ENCODE measurements at regions not wholly inside any gene's neighbourhood (a gene's known extent, or its start where the extent isn't known, plus 50 kb on each side); places are given as distances from the start of the nearest gene placed in this dataset.

- Mint-ChIP-seq H3K9me3 (peaks cover 5% of the 10 kb centered on the region), H3K4me3 (no peak overlapping the region), H3K27ac (no peak overlapping the region), H3K4me1 (no peaks in the 10 kb centered on the region), H3K36me3 (ENCODE audit: low read depth) (no peaks in the 10 kb centered on the region), H3K27me3 (peaks cover 5% of the 10 kb centered on the region)
- TF ChIP-seq, protein P1, sequence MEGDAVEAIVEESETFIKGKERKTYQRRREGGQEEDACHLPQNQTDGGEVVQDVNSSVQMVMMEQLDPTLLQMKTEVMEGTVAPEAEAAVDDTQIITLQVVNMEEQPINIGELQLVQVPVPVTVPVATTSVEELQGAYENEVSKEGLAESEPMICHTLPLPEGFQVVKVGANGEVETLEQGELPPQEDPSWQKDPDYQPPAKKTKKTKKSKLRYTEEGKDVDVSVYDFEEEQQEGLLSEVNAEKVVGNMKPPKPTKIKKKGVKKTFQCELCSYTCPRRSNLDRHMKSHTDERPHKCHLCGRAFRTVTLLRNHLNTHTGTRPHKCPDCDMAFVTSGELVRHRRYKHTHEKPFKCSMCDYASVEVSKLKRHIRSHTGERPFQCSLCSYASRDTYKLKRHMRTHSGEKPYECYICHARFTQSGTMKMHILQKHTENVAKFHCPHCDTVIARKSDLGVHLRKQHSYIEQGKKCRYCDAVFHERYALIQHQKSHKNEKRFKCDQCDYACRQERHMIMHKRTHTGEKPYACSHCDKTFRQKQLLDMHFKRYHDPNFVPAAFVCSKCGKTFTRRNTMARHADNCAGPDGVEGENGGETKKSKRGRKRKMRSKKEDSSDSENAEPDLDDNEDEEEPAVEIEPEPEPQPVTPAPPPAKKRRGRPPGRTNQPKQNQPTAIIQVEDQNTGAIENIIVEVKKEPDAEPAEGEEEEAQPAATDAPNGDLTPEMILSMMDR (IDR thresholded peaks at IDR 0.05): no peak
- ATAC-seq (ENCODE audit: low read depth): no peak
- CTCF ChIA-PET: no interaction called here
- POLR2A ChIA-PET: no interaction called here
- intact Hi-C loops (cut with micrococcal nuclease): no loop called here
- no peak for DNase-seq
Measured at GRCh38 chr2:106624787-106625380, 137.7 kb downstream of the CD8B2 start.

DNA sequence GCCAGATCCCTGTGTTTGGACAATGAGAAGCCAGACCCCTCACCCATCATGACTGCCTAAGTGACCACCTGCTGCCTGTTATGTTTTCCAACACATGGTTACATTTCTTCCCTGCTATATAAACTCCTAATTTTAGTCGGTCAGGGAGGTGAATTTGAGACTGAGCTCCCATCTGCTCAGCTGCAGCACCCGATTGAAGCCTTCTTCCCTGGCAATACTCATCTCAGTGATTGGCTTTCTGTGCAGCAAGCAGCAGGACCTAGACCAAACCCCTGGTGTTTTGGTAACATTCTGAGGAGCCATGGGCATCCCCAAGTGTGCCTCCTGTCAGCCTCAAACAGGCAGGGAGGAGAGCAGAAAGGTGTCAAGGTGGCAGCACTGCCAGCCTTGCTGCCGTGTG is 141.2 kb downstream of the CD8B2 start:
- Mint-ChIP-seq H3K27ac (no peak overlapping the region), H3K9me3 (peaks cover 5% of the 10 kb centered on the region), H3K4me3 (no peak overlapping the region), H3K4me1 (no peaks in the 10 kb centered on the region), H3K36me3 (ENCODE audit: low read depth) (no peaks in the 10 kb centered on the region), H3K27me3 (peaks cover 5% of the 10 kb centered on the region)
- ChIA-PET POLR2A (no interaction called here), CTCF (no interaction called here)
- TF ChIP-seq, protein P1 (IDR thresholded peaks at IDR 0.05): no peak
- intact Hi-C loops (cut with micrococcal nuclease): no loop called here
- no peak for ATAC-seq (ENCODE audit: low read depth)
- no peak for DNase-seq

DNA sequence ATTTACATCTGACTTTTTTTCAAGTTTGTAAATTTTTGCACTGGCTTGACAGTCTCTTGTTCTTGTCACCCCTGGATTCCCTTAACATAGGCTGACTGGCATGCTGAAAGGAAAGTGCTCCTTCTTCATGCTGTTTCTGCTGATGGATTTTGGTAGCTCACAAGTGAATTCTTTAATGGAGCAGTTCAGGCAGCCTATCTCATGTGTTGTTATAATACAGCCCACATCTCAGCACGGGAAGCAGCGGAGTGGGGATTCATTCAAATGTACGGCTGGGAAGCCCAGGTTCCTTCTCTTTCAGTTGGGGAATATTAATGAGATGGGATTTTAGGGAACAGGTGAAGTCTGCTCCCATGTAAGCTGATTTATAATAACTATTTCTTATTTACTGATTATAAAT is 142.8 kb downstream of the CD8B2 start:
- no peak for ATAC-seq (ENCODE audit: low read depth)
- Mint-ChIP-seq H3K4me3 (no peak overlapping the region), H3K4me1 (no peaks in the 10 kb centered on the region), H3K36me3 (ENCODE audit: low read depth) (no peaks in the 10 kb centered on the region), H3K27me3 (peaks cover 2% of the 10 kb centered on the region), H3K9me3 (peaks cover 5% of the 10 kb centered on the region), H3K27ac (no peak overlapping the region)
- CTCF ChIA-PET: no interaction called here
- TF ChIP-seq, protein P1 (IDR thresholded peaks at IDR 0.05): no peak
- POLR2A ChIA-PET: no interaction called here
- intact Hi-C loops (cut with micrococcal nuclease): loop anchor here (10.0 kb wide), 1 partner anchor 1955 kb away; no protein-coding TSS in a partner anchor
- no peak for DNase-seq

GRCh38 chr2:106631281-106631680 is 144.1 kb downstream of the CD8B2 start:
- no peak for DNase-seq
- TF ChIP-seq, protein P1 (IDR thresholded peaks at IDR 0.05): no peak
- Mint-ChIP-seq H3K27me3 (no peaks in the 10 kb centered on the region), H3K9me3 (peaks cover 5% of the 10 kb centered on the region), H3K4me3 (no peak overlapping the region), H3K4me1 (no peaks in the 10 kb centered on the region), H3K27ac (no peak overlapping the region), H3K36me3 (ENCODE audit: low read depth) (no peaks in the 10 kb centered on the region)
- POLR2A ChIA-PET: no interaction called here
- intact Hi-C loops (cut with micrococcal nuclease): loop anchor here (10.0 kb wide), 1 partner anchor 1954 kb away; no protein-coding TSS in a partner anchor
- no peak for ATAC-seq (ENCODE audit: low read depth)
- CTCF ChIA-PET: no interaction called here

DNA sequence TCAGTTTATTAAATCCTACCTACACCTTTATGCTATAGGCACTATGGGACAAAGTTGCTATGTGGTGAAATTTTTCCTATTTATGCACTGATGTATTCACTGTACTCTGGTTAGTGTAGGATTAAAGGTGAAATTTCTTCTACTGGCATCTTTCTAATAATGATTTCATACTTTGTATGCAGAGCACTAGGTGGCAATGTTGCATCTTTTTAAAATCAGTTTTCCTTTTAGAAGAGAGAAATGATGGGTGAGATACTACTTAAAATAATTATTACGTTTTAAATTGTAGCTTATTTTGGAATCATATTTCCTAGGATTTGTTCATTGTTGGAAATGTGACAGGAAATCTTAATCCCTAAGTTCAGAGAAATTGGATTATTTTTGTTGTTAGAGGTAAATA is 150.9 kb downstream of the CD8B2 start:
- Mint-ChIP-seq H3K36me3 (ENCODE audit: low read depth) (no peaks in the 10 kb centered on the region), H3K27ac (no peak overlapping the region), H3K4me3 (no peak overlapping the region), H3K27me3 (peaks cover 3% of the 10 kb centered on the region), H3K4me1 (no peaks in the 10 kb centered on the region), H3K9me3 (no peaks in the 10 kb centered on the region)
- TF ChIP-seq, protein P1 (IDR thresholded peaks at IDR 0.05): no peak
- CTCF ChIA-PET: no interaction called here
- POLR2A ChIA-PET: no interaction called here
- intact Hi-C loops (cut with micrococcal nuclease): loop anchor here (5.0 to 10.0 kb wide), 2 partner anchors 1544 to 1947 kb away; no protein-coding TSS in a partner anchor
- DNase-seq: no peak
- no peak for ATAC-seq (ENCODE audit: low read depth)

Data from activated B cell treated with CpG ODN at 0.5 μM for 24 hours (primary cell).